DND-41 (cell line): ENCODE measurements at regions not wholly inside any gene's neighbourhood (a gene's known extent, or its start where the extent isn't known, plus 50 kb on each side); places are given as distances from the start of the nearest gene placed in this dataset.

Experiments used
- ATAC-seq: fragments of 200-7000 bp; cut with Tn5 transposase; 3 replicates; pipeline ENCODE4 v1.9.1; 2021; ENCODE audit warnings: low read depth; ENCODE audit not compliant: insufficient read depth
- DNase-seq: peaks from one replicate; pipeline ENCODE4 v3.0.0-alpha.2; 2020
- H2AFZ ChIP-seq: 2 replicates; pipeline ENCODE4 v1.6.0; 2012; ENCODE audit warnings: low read depth, low read length
- H3K27ac ChIP-seq: 2 replicates; pipeline ENCODE4 v1.5.1; 2012; ENCODE audit warnings: low read length, inconsistent platforms
- H3K27me3 ChIP-seq: fragments of 200-600 bp; sonication (generic); 2 replicates; pipeline ENCODE4 v1.6.0; 2012; ENCODE audit warnings: low read length, mild to moderate bottlenecking, inconsistent platforms; ENCODE audit not compliant: insufficient read depth, poor library complexity
- H3K36me3 ChIP-seq: 2 replicates; pipeline ENCODE4 v1.5.1; 2012; ENCODE audit warnings: low read length, inconsistent platforms; ENCODE audit not compliant: insufficient read depth
- H3K4me1 ChIP-seq: 2 replicates; pipeline ENCODE4 v1.5.1; 2012; ENCODE audit warnings: mild to moderate bottlenecking, low read length; ENCODE audit not compliant: insufficient read depth
- H3K4me2 ChIP-seq: 2 replicates; pipeline ENCODE4 v1.6.0; 2012; ENCODE audit warnings: mild to moderate bottlenecking, moderate library complexity, low read length, inconsistent platforms; ENCODE audit not compliant: insufficient read depth
- H3K4me3 ChIP-seq, 2 experiments: fragments of 200-600 bp in 1 of 2; shearing (Covaris generic) in 1 of 2; 2 replicates each; pipeline ENCODE4 v1.5.1; 2012 to 2016; ENCODE audit warnings: inconsistent platforms in 2 of 2, low read length in 2 of 2, mild to moderate bottlenecking in 2 of 2, low read depth in 1 of 2, moderate library complexity in 1 of 2
- H3K79me2 ChIP-seq: 2 replicates; pipeline ENCODE4 v1.6.0; 2012; ENCODE audit warnings: low read length, inconsistent platforms; ENCODE audit not compliant: insufficient read depth
- H3K9ac ChIP-seq: 2 replicates; pipeline ENCODE4 v1.6.0; 2012; ENCODE audit warnings: low read depth, mild to moderate bottlenecking, inconsistent platforms, low read length, moderate library complexity
- H3K9me3 ChIP-seq: 2 replicates; pipeline ENCODE4 v1.5.1; 2012; ENCODE audit warnings: low read length, moderate library complexity, mild to moderate bottlenecking, inconsistent platforms; ENCODE audit not compliant: insufficient read depth, severe bottlenecking
- H4K20me1 ChIP-seq: 2 replicates; pipeline ENCODE4 v1.6.0; 2012; ENCODE audit warnings: low read length; ENCODE audit not compliant: insufficient read depth
- EZH2 ChIP-seq: IDR thresholded peaks from 3 replicates; pipeline ENCODE4 v1.6.1; 2012; ENCODE audit warnings: borderline replicate concordance, low read depth, mild to moderate bottlenecking, moderate library complexity, low read length, inconsistent platforms; ENCODE audit not compliant: severe bottlenecking
- TF ChIP-seq, protein P1 (sequence below): IDR thresholded peaks from 2 replicates; pipeline ENCODE4 v1.5.1; 2012; ENCODE audit warnings: borderline replicate concordance, low read length, moderate library complexity, mild to moderate bottlenecking; ENCODE audit not compliant: poor library complexity, severe bottlenecking; ENCODE audit errors: extremely low read depth

DNA sequence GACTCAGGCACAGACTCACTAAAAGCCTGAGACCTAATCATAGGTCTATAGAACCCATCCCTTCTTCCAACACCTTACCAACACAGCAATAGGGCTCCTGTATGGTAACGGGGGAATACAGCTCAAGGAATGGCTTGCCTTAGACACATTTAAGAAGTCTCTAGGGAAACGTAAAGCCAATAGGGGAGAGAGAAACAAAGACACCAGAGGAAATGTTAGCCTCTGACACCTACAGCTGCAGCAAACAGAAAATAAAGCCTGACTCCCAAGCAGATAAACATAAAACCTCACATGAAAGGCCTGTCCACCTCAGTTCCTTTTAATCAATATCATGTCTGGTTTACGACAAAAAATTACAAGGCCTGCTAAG, 51.1 kb upstream of the NCOA1 start:
- Histone ChIP-seq H3K9me3 (no peaks in the 10 kb centered on the region), H2AFZ (no peak overlapping the region), H4K20me1 (no peaks in the 10 kb centered on the region), H3K36me3 (no peaks in the 10 kb centered on the region), H3K27me3 (no peaks in the 10 kb centered on the region), H3K4me3 (no peak overlapping the region), H3K4me1 (no peaks in the 10 kb centered on the region), H3K9ac (no peak overlapping the region), H3K79me2 (no peaks in the 10 kb centered on the region), H3K27ac (no peak overlapping the region), H3K4me2 (no peak overlapping the region)
- no peak for DNase-seq
- ATAC-seq = no peak
- TF ChIP-seq, protein P1, sequence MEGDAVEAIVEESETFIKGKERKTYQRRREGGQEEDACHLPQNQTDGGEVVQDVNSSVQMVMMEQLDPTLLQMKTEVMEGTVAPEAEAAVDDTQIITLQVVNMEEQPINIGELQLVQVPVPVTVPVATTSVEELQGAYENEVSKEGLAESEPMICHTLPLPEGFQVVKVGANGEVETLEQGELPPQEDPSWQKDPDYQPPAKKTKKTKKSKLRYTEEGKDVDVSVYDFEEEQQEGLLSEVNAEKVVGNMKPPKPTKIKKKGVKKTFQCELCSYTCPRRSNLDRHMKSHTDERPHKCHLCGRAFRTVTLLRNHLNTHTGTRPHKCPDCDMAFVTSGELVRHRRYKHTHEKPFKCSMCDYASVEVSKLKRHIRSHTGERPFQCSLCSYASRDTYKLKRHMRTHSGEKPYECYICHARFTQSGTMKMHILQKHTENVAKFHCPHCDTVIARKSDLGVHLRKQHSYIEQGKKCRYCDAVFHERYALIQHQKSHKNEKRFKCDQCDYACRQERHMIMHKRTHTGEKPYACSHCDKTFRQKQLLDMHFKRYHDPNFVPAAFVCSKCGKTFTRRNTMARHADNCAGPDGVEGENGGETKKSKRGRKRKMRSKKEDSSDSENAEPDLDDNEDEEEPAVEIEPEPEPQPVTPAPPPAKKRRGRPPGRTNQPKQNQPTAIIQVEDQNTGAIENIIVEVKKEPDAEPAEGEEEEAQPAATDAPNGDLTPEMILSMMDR = no peak
- no peak for TF ChIP-seq EZH2

DNA sequence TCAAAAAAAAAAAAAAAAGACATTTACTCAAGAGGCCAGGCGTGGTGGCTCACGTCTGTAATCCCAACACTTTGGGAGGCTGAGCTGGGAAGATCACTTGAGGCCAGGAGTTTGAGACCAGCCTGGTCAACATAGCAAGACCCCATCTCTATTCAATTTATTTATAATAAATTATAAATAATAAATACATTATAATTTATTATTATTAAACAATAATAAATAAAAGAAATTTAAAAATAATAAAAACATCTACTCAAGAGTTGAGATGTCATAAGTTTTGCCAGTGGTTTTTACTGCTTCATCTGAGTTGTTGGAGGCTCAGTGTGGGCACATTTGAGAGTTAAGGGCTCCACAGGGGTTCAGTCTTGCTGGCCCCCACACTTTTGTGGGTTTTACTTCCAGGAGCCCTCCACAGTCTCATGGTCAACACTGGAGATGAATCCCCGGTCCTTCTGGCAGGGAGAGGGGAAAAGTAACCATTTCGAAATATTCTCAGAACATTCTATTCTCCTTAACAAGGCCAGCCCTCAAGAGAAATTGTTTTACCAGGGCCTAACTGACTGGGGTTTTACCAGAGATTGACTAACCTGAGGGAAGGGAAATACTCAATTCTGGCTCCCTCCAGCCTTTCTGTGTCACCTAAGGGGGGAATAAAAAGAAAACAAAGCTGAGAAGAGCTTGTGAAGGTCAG, 51.6 kb upstream of the NCOA1 start:
- Histone ChIP-seq H3K4me2 (no peak overlapping the region), H3K9me3 (no peaks in the 10 kb centered on the region), H3K36me3 (no peaks in the 10 kb centered on the region), H3K4me1 (no peaks in the 10 kb centered on the region), H3K27me3 (no peaks in the 10 kb centered on the region), H3K4me3 (no peak overlapping the region), H3K79me2 (no peaks in the 10 kb centered on the region), H3K9ac (no peak overlapping the region), H3K27ac (no peak overlapping the region), H2AFZ (no peak overlapping the region), H4K20me1 (no peaks in the 10 kb centered on the region)
- no peak for ATAC-seq
- no peak for TF ChIP-seq EZH2
- TF ChIP-seq, protein P1 = no peak
- DNase-seq = no peak

DNA sequence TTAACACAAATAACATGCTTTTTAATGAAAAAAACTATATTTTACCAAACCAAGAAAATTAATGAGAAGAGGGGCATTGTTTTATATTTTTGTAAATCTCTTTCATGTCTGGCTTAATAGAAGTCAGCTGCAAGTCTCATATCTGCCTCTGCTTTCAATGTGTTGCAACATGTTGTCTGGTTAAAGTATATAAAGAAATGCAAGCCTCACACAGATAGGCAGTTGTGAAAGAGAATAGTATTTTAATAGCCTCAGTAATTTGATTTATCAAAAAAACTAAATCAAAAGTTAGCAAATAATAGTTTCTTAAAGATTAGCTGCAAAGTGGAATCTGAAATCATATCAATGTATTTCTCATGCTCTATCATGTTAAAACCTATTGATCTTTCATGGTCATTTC, 52.9 kb upstream of the NCOA1 start:
- H3K27me3 ChIP-seq = no peaks in the 10 kb centered on the region
- H3K27ac ChIP-seq = no peak overlapping the region
- ATAC-seq (no peak), DNase-seq (no peak)
- TF ChIP-seq, protein P1 = no peak
- no peak for TF ChIP-seq EZH2
- H3K4me2 ChIP-seq = no peak overlapping the region
- no peak overlapping the region for H2AFZ ChIP-seq
- H3K79me2 ChIP-seq = no peaks in the 10 kb centered on the region
- no peaks in the 10 kb centered on the region for H4K20me1 ChIP-seq
- no peaks in the 10 kb centered on the region for H3K36me3 ChIP-seq
- H3K9ac ChIP-seq = no peak overlapping the region
- H3K4me1 ChIP-seq = no peaks in the 10 kb centered on the region
- no peak overlapping the region for H3K4me3 ChIP-seq
- H3K9me3 ChIP-seq = no peaks in the 10 kb centered on the region
